Parathyroid adenoma (tissue), 2 donors: ENCODE measurements at regions not wholly inside any gene's neighbourhood (a gene's known extent, or its start where the extent isn't known, plus 50 kb on each side); places are given as distances from the start of the nearest gene placed in this dataset.

Source experiments
- H2AFZ ChIP-seq: fragments of 300-600 bp; sonication (generic); one replicate; pipeline ENCODE4 v1.7.0; 2017; ENCODE audit warnings: antibody characterized with exemption, mild to moderate bottlenecking
- H3K27ac ChIP-seq: fragments of 300-600 bp; sonication (generic); one replicate; pipeline ENCODE4 v1.7.0; 2017
- H3K27me3 ChIP-seq: fragments of 300-600 bp; sonication (generic); one replicate; pipeline ENCODE4 v1.7.0; 2017; ENCODE audit warnings: low read length; ENCODE audit not compliant: control insufficient read depth, insufficient read depth
- H3K36me3 ChIP-seq: fragments of 300-600 bp; sonication (generic); one replicate; pipeline ENCODE4 v1.7.0; 2017; ENCODE audit warnings: low read length; ENCODE audit not compliant: control insufficient read depth, insufficient read depth
- H3K4me1 ChIP-seq: fragments of 300-600 bp; sonication (generic); one replicate; pipeline ENCODE4 v1.7.0; 2017; ENCODE audit warnings: control low read depth
- H3K4me2 ChIP-seq: fragments of 300-600 bp; sonication (generic); one replicate; pipeline ENCODE4 v1.7.0; 2017; ENCODE audit warnings: low read length
- H3K4me3 ChIP-seq: fragments of 300-600 bp; sonication (generic); one replicate; pipeline ENCODE4 v1.7.0; 2017; ENCODE audit warnings: low read depth, low read length
- H3K79me2 ChIP-seq: fragments of 300-600 bp; sonication (generic); one replicate; pipeline ENCODE4 v1.7.0; 2017; ENCODE audit warnings: control low read depth
- H3K9ac ChIP-seq: fragments of 300-600 bp; sonication (generic); one replicate; pipeline ENCODE4 v1.7.0; 2017; ENCODE audit warnings: mild to moderate bottlenecking
- H3K9me3 ChIP-seq: fragments of 300-600 bp; sonication (generic); one replicate; pipeline ENCODE4 v1.7.0; 2017; ENCODE audit warnings: low read length; ENCODE audit not compliant: control insufficient read depth
- CTCF ChIP-seq: fragments of 300-600 bp; sonication (generic); IDR thresholded peaks from one replicate; pipeline ENCODE4 v1.7.0; 2017; ENCODE audit warnings: antibody characterized with exemption, mild to moderate bottlenecking
- donor health status: primary hyperparathyroidism.

DNA sequence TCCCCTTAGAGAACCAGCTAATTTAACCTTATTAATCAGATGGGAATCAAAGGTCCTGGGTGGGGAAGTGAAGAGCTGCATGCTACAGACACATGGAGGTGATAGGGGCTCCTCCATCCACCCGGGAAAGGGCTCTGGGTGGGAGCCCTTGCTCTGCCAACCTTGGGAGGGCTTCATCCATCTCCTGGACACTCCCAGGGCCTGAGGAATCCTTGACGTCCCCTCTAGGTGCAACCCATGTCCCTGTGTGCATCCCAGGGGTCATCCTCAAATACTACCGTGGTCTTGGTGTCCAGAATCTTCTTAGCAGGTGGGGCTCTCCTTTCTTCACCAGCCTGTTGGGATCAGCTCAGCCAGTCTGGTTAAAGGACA lies 55.4 kb upstream of the IGFBP3 start:
- Histone ChIP-seq H3K4me2 (no peak overlapping the region), H3K9me3 (no peaks in the 10 kb centered on the region), H3K27ac (no peak overlapping the region), H3K4me1 (no peaks in the 10 kb centered on the region), H3K9ac (no peak overlapping the region), H3K79me2 (no peaks in the 10 kb centered on the region), H3K27me3 (no peaks in the 10 kb centered on the region), H3K4me3 (no peak overlapping the region), H2AFZ (no peak overlapping the region), H3K36me3 (no peaks in the 10 kb centered on the region)
- no peak for TF ChIP-seq CTCF

GRCh38 chr7:45975847-45976484 lies 54.9 kb upstream of the IGFBP3 start:
- Histone ChIP-seq H3K36me3 (no peaks in the 10 kb centered on the region), H3K9ac (no peak overlapping the region), H3K27me3 (no peaks in the 10 kb centered on the region), H3K27ac (no peak overlapping the region), H3K9me3 (no peaks in the 10 kb centered on the region), H3K4me3 (no peak overlapping the region), H3K4me2 (no peak overlapping the region), H3K79me2 (no peaks in the 10 kb centered on the region), H3K4me1 (no peaks in the 10 kb centered on the region), H2AFZ (no peak overlapping the region)
- no peak for TF ChIP-seq CTCF

- H3K4me3 ChIP-seq: no peak overlapping the region
- no peaks in the 10 kb centered on the region for H3K79me2 ChIP-seq
- H2AFZ ChIP-seq: no peak overlapping the region
- no peak overlapping the region for H3K4me2 ChIP-seq
- no peaks in the 10 kb centered on the region for H3K4me1 ChIP-seq
- no peaks in the 10 kb centered on the region for H3K9me3 ChIP-seq
- no peak overlapping the region for H3K9ac ChIP-seq
- no peaks in the 10 kb centered on the region for H3K36me3 ChIP-seq
- H3K27me3 ChIP-seq: no peaks in the 10 kb centered on the region
- TF ChIP-seq CTCF: no peak
- no peak overlapping the region for H3K27ac ChIP-seq
These were observed 54.3 kb upstream of the IGFBP3 start for GRCh38 chr7:45975367-45975766.

DNA sequence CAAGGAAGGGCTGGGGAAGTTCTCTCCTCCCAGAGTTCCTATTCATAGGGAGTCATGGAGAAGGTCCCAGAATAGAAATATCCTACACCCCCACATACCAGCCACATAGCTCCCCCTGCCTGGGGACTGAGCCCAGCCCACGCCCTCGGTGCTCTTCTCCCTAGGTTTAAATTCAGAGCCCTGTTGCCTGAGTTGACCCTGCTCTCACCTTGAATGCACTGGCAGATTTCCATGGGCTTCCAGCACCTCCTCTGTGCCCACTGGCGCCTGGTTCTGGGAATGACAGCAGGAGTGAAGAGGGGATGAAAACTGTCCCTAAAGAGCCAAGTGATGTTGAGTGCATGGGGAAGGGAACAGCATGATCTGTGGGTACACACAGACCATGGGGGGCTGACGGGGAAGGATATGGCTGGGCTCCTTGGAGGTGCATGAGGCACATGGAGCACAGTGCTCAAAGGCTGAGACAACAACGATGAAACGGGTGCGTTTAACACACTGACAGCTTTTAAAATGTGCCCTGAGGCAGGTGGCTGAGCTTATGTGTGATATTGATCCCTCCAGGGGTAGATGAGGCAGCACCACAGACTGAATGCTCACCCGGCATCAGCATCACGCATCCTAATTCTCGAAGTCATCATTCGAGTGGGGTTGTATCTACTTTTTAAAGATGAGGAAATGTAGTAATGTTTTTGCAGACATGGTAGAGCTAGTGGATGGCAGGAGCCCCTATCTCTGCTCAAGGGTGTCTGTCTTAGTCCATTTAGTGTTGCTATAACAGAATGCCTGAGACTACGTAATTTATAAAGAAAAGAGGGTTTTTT lies 53.7 kb upstream of the IGFBP3 start:
- Histone ChIP-seq H3K27me3 (no peaks in the 10 kb centered on the region), H3K9me3 (no peaks in the 10 kb centered on the region), H3K27ac (no peak overlapping the region), H3K79me2 (no peaks in the 10 kb centered on the region), H3K4me3 (no peak overlapping the region), H3K4me2 (no peak overlapping the region), H2AFZ (no peak overlapping the region), H3K4me1 (no peaks in the 10 kb centered on the region), H3K9ac (no peak overlapping the region), H3K36me3 (no peaks in the 10 kb centered on the region)
- TF ChIP-seq CTCF: no peak
